Brain microvascular endothelial cell (primary cell): ENCODE measurements at regions not wholly inside any gene's neighbourhood (a gene's known extent, or its start where the extent isn't known, plus 50 kb on each side); places are given as distances from the start of the nearest gene placed in this dataset.

Experiments
- DNase-seq: peaks from one replicate; pipeline ENCODE4 v3.0.0-alpha.2; 2020
- H3K27ac ChIP-seq: fragments of 250-450 bp; sonication (Bioruptor Pico); 2 replicates; pipeline ENCODE4 v1.5.1; 2020; ENCODE audit warnings: mild to moderate bottlenecking, moderate library complexity
- H3K27me3 ChIP-seq: fragments of 250-450 bp; sonication (Bioruptor Pico); replicated peaks from 2 replicates; pipeline ENCODE4 v1.5.1; 2020; ENCODE audit warnings: mild to moderate bottlenecking
- H3K36me3 ChIP-seq: fragments of 250-450 bp; sonication (Bioruptor Pico); replicated peaks from 2 replicates; pipeline ENCODE4 v1.5.1; 2020; ENCODE audit warnings: mild to moderate bottlenecking
- H3K4me3 ChIP-seq: 2 replicates; pipeline ENCODE4 v1.5.1; 2011; ENCODE audit warnings: low read depth, mild to moderate bottlenecking, control low read depth, low read length, moderate library complexity
- in situ Hi-C: cut with HindIII; loops from 2 replicates; pipeline ENCODE4 v1.10.0; 2017; ENCODE audit warnings: low sequenced_read_pairs, low pct_ligation_motif_present
- TF ChIP-seq, protein P1 (sequence below): IDR thresholded peaks from 2 replicates; pipeline ENCODE4 v1.5.1; 2011; ENCODE audit warnings: low read depth, mild to moderate bottlenecking, moderate library complexity, low read length, control low read depth, inconsistent platforms; ENCODE audit errors: missing control alignments

DNA sequence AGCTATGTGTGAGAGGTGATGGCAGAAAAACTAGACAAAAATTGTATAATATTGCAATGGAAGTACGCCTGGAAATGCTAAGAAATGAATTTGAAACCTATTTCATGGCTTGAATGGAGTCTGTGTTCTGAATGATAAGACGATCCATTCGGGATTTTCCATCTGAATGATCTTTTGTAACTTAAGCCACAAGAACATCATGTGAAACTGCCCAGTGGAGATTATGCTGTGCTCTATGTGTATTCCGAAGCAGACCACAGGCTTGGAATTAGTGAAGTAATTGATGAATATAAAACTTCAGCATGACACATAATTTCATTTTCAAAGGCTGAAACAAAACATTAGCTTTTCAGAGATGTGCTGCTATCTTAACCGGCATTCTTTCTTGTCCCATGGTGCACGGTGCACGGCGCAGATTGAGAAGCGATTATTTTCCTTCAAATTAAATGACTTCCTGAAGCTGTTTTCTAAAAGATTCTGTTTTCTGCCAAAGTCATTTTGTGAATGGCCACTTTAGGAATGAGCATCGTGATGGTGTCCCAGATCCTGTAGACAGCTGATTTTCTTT, 652.9 kb downstream of the PLA2G4A start:
- no peak for DNase-seq
- no peaks in the 10 kb centered on the region for H3K27me3 ChIP-seq
- H3K27ac ChIP-seq: no peak overlapping the region
- no peak overlapping the region for H3K4me3 ChIP-seq
- H3K36me3 ChIP-seq: no peaks in the 10 kb centered on the region
- TF ChIP-seq, protein P1, sequence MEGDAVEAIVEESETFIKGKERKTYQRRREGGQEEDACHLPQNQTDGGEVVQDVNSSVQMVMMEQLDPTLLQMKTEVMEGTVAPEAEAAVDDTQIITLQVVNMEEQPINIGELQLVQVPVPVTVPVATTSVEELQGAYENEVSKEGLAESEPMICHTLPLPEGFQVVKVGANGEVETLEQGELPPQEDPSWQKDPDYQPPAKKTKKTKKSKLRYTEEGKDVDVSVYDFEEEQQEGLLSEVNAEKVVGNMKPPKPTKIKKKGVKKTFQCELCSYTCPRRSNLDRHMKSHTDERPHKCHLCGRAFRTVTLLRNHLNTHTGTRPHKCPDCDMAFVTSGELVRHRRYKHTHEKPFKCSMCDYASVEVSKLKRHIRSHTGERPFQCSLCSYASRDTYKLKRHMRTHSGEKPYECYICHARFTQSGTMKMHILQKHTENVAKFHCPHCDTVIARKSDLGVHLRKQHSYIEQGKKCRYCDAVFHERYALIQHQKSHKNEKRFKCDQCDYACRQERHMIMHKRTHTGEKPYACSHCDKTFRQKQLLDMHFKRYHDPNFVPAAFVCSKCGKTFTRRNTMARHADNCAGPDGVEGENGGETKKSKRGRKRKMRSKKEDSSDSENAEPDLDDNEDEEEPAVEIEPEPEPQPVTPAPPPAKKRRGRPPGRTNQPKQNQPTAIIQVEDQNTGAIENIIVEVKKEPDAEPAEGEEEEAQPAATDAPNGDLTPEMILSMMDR: no peak
- in situ Hi-C loops: no loop called here

DNA sequence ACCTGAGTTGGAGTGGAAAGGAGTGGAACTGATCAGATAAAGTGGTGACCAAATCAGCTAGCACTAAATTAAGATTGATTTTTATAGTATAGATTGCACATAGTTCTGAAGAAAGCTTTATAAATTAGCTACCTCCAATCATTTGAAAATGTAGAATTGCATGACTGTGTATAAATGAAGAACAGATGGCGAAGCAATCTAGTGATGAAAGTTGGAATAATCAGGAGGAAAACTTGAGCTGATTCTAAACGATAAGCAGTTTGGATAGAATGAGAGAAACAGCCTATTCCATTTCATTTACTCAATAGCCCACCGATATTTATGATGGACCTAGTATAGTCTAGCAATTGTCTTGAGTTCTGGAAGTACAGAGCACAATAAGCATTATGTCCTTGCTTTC, 661.5 kb downstream of the PLA2G4A start:
- TF ChIP-seq, protein P1: no peak
- DNase-seq: no peak
- H3K27me3 ChIP-seq: no peaks in the 10 kb centered on the region
- no peaks in the 10 kb centered on the region for H3K36me3 ChIP-seq
- in situ Hi-C loops: no loop called here
- H3K4me3 ChIP-seq: no peak overlapping the region
- no peak overlapping the region for H3K27ac ChIP-seq

DNA sequence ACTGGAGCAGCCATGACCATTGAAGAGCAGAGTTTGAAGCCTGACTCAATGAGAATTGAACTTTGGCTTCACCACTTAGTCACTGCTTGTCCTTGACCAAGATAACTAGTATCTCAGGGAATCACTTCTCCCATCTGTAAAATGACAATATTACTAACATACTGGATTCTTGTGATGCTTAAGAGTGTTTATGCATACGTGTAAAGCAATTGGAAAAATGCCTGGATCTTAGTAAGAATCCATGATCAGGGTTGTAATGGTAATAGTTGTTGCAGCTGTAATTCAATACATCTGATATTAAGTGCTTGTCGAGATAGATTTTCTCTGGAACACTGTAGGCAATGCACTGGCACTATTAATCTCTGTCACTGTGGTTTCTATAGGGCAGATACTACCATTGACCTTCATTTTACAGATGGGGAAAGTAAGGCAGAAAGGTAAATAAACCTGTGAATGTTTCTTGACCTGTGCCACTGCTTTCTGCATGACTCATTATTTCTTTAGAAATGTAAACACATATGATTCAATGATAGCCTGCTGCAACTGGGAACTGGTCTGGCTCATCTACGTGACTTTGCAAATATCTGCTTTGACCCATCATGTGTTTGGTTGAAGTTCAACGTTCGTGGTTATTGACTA, 662.5 kb downstream of the PLA2G4A start:
- TF ChIP-seq, protein P1: no peak
- Histone ChIP-seq H3K4me3 (no peak overlapping the region), H3K36me3 (no peaks in the 10 kb centered on the region), H3K27ac (no peak overlapping the region), H3K27me3 (no peaks in the 10 kb centered on the region)
- DNase-seq: no peak
- in situ Hi-C loops: no loop called here

DNA sequence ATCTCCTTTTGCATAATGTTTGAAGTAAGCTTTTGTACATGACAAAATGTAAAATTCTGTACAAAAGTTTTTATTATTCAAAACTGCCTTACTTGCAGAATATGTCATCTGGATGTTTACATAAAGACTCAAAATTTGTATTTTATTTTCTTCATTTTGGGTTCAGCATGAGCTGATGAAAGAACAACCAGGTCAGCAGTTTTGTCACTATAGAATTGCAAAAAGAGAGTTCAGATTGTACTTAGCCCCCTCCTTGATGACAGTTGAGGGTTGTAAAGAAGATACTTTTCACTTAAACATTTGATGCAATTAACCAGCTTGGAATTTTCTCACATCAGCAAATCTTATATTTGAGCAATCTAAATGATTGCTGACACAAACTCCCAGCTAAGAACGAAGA, 669.3 kb downstream of the PLA2G4A start:
- in situ Hi-C loops: no loop called here
- no peaks in the 10 kb centered on the region for H3K27me3 ChIP-seq
- no peak overlapping the region for H3K27ac ChIP-seq
- no peak for DNase-seq
- TF ChIP-seq, protein P1: no peak
- H3K36me3 ChIP-seq: no peaks in the 10 kb centered on the region
- no peak overlapping the region for H3K4me3 ChIP-seq

- Histone ChIP-seq H3K27ac (no peak overlapping the region), H3K27me3 (no peaks in the 10 kb centered on the region), H3K4me3 (no peak overlapping the region), H3K36me3 (no peaks in the 10 kb centered on the region)
- TF ChIP-seq, protein P1: no peak
- in situ Hi-C loops: no loop called here
- no peak for DNase-seq
Observed at GRCh38 chr1:187504779-187505178, 676.0 kb downstream of the PLA2G4A start.

DNA sequence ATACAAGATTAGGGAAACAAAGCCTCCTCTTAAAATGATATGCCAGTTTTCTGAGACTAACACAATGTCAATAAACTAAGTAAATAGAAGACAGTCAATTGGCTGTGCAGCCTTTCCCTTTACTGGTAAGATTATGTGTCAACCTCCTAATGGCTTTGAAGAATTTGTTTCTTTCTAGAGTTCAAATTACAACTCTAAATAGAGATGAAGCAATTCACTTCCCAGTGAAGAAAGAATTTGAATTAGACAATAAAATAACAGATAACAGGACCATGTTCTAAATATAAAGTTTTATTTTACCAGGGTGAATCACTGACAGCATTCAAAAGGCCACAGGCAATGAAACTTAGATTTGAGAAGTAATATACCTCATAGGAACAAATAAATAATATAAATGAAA, 680.3 kb downstream of the PLA2G4A start:
- Histone ChIP-seq H3K27me3 (no peaks in the 10 kb centered on the region), H3K4me3 (no peak overlapping the region), H3K27ac (no peak overlapping the region), H3K36me3 (no peaks in the 10 kb centered on the region)
- no peak for DNase-seq
- in situ Hi-C loops: no loop called here
- TF ChIP-seq, protein P1: no peak
